ENCODE measurements at regions not wholly inside any gene's neighbourhood (a gene's known extent, or its start where the extent isn't known, plus 50 kb on each side); places are given as distances from the start of the nearest gene placed in this dataset.

DNA sequence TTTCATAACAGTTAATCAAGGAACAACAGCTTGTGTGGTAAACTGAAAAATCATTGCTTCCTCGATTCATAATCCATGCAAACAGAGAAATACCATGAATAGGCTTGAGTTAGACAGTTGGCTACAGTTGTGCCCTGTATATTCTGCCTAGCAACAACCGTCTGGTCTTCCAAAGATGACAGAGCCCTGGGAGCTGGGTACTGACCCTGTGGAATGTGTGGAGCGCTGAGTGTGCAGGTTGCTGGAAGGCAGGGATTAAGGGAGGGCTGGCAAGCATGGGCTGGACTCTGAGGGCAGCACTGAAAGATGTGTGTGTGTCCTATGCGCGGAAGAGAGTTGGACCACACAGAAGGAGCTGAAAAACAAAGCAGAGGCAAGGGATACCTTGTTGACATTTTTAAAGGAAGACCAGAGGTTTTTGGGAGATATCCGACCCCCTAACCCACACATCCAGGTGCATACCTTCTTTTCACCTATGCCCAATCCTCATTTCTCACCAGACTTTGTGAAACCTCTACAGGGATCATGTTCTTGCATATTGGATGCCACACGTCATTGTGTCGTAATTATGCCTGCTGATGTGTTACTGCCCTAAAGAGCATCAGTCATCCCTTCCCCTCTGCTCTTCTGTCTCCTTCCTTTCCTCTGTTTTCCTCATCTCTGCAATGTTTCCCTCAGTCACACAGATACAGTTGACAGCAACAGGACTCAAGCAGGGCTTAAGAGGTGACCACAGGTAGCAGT lies 58.2 kb upstream of the VGLL2 start:
- TF ChIP-seq, protein P1, sequence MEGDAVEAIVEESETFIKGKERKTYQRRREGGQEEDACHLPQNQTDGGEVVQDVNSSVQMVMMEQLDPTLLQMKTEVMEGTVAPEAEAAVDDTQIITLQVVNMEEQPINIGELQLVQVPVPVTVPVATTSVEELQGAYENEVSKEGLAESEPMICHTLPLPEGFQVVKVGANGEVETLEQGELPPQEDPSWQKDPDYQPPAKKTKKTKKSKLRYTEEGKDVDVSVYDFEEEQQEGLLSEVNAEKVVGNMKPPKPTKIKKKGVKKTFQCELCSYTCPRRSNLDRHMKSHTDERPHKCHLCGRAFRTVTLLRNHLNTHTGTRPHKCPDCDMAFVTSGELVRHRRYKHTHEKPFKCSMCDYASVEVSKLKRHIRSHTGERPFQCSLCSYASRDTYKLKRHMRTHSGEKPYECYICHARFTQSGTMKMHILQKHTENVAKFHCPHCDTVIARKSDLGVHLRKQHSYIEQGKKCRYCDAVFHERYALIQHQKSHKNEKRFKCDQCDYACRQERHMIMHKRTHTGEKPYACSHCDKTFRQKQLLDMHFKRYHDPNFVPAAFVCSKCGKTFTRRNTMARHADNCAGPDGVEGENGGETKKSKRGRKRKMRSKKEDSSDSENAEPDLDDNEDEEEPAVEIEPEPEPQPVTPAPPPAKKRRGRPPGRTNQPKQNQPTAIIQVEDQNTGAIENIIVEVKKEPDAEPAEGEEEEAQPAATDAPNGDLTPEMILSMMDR (IDR thresholded peaks at IDR 0.05; ENCODE audit: borderline replicate concordance, extremely low read depth, low read length, poor library complexity, severe bottlenecking), result no peak
- TF ChIP-seq EZH2 (IDR thresholded peaks at IDR 0.05; ENCODE audit: borderline replicate concordance, low read depth, low read length, severe bottlenecking), result no peak

DNA sequence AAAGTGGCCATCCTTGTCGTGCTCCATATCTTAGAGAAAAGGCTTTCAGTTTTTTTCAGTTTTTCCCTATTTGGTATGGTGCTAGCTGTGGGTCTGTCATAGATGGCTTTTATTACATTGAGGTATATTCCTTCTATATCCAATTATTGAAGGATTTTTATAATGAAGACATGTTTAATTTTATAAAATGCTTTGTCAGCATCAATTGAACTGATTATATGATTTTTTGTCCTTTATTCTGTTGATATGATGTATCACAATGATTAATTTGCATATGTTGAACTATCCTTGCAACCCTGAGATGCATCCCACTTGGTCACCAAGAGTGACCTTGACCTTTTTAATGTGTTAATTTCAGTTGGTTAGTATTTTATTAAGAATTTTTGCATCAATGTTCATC lies 55.1 kb upstream of the VGLL2 start:
- Histone ChIP-seq H3K36me3 (ENCODE audit: insufficient read depth, low read length) (no peaks in the 10 kb centered on the region), H3K4me2 (ENCODE audit: insufficient read depth, low read length) (no peak overlapping the region), H3K4me1 (ENCODE audit: insufficient read depth, low read length) (no peaks in the 10 kb centered on the region), H3K27me3 (ENCODE audit: insufficient read depth, low read length, poor library complexity) (no peaks in the 10 kb centered on the region), H2AFZ (ENCODE audit: low read depth, low read length) (no peak overlapping the region), H3K9me3 (ENCODE audit: insufficient read depth, low read length, severe bottlenecking) (no peaks in the 10 kb centered on the region), H3K79me2 (ENCODE audit: insufficient read depth, low read length) (no peaks in the 10 kb centered on the region), H3K9ac (ENCODE audit: low read depth, low read length) (no peak overlapping the region), H4K20me1 (ENCODE audit: insufficient read depth, low read length) (no peaks in the 10 kb centered on the region), H3K4me3 (ENCODE audit: low read depth in 1 of 2, low read length in 2 of 2) (no peak overlapping the region), H3K27ac (ENCODE audit: low read length) (no peak overlapping the region)
- no peak for DNase-seq
- no peak for ATAC-seq (ENCODE audit: insufficient read depth, low read depth)
- TF ChIP-seq, protein P1 (IDR thresholded peaks at IDR 0.05; ENCODE audit: borderline replicate concordance, extremely low read depth, low read length, poor library complexity, severe bottlenecking), result no peak
- TF ChIP-seq EZH2 (IDR thresholded peaks at IDR 0.05; ENCODE audit: borderline replicate concordance, low read depth, low read length, severe bottlenecking), result no peak

More for the DNA sequence above, 58.2 kb upstream of the VGLL2 start:
- Histone ChIP-seq H3K9me3 (ENCODE audit: insufficient read depth, low read length, severe bottlenecking) (no peaks in the 10 kb centered on the region), H2AFZ (ENCODE audit: low read depth, low read length) (no peak overlapping the region), H3K9ac (ENCODE audit: low read depth, low read length) (no peak overlapping the region), H4K20me1 (ENCODE audit: insufficient read depth, low read length) (no peaks in the 10 kb centered on the region), H3K36me3 (ENCODE audit: insufficient read depth, low read length) (no peaks in the 10 kb centered on the region), H3K4me3 (ENCODE audit: low read depth in 1 of 2, low read length in 2 of 2) (no peak overlapping the region), H3K27me3 (ENCODE audit: insufficient read depth, low read length, poor library complexity) (no peaks in the 10 kb centered on the region), H3K4me2 (ENCODE audit: insufficient read depth, low read length) (no peak overlapping the region), H3K27ac (ENCODE audit: low read length) (no peak overlapping the region), H3K4me1 (ENCODE audit: insufficient read depth, low read length) (no peaks in the 10 kb centered on the region), H3K79me2 (ENCODE audit: insufficient read depth, low read length) (no peaks in the 10 kb centered on the region)
- no peak for DNase-seq
- ATAC-seq (ENCODE audit: insufficient read depth, low read depth), result no peak

DNA sequence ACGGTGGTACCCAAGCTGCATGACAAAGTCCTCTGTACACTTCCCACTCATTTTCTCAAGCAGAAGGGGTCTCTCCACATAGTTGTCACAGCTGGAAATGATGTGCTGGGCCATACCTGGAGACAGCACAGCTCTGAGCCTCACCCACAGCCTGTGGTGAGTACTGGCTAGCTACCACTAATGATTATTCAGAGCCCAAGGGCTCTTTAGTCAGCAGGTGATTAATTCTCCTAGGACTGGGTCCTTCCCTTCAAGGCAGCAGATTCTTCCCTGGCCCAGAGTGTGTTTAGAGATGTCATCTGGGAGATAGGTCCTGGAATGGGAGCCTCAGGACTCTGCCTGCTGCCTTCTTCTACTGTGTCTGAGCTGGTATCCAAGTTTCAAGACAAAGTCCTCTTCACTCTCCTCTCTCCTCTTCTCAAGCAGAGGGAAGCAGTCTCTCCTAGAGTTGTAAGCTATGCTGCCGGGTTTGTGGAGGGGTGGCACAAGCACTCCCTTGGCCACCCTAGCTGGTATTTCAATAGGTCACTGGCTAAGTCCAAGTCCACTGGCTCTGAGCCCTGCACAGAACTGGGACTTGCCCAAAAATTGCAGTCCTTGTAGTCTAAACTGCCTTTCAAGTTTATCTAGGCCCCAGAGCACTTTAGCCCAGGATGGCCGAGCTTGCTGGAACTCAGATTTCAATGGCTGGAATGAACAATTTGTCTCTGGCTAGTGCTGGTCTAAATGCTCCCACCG lies 49.8 kb upstream of the VGLL2 start:
- DNase-seq (no peak), ATAC-seq (ENCODE audit: insufficient read depth, low read depth) (no peak)
- H3K36me3 ChIP-seq (ENCODE audit: insufficient read depth, low read length), result no peaks in the 10 kb centered on the region
- H3K27me3 ChIP-seq (ENCODE audit: insufficient read depth, low read length, poor library complexity), result no peaks in the 10 kb centered on the region
- H3K9ac ChIP-seq (ENCODE audit: low read depth, low read length), result no peak overlapping the region
- H3K79me2 ChIP-seq (ENCODE audit: insufficient read depth, low read length), result no peaks in the 10 kb centered on the region
- H3K27ac ChIP-seq (ENCODE audit: low read length), result no peak overlapping the region
- no peaks in the 10 kb centered on the region for H3K4me1 ChIP-seq (ENCODE audit: insufficient read depth, low read length)
- H3K4me3 ChIP-seq (ENCODE audit: low read depth in 1 of 2, low read length in 2 of 2), result no peak overlapping the region
- no peaks in the 10 kb centered on the region for H4K20me1 ChIP-seq (ENCODE audit: insufficient read depth, low read length)
- H2AFZ ChIP-seq (ENCODE audit: low read depth, low read length), result no peak overlapping the region
- TF ChIP-seq EZH2 (IDR thresholded peaks at IDR 0.05; ENCODE audit: borderline replicate concordance, low read depth, low read length, severe bottlenecking), result no peak
- TF ChIP-seq, protein P1 (IDR thresholded peaks at IDR 0.05; ENCODE audit: borderline replicate concordance, extremely low read depth, low read length, poor library complexity, severe bottlenecking), result no peak
- no peaks in the 10 kb centered on the region for H3K9me3 ChIP-seq (ENCODE audit: insufficient read depth, low read length, severe bottlenecking)
- no peak overlapping the region for H3K4me2 ChIP-seq (ENCODE audit: insufficient read depth, low read length)
